ENCODE measurements at regions not wholly inside any gene's neighbourhood (a gene's known extent, or its start where the extent isn't known, plus 50 kb on each side); places are given as distances from the start of the nearest gene placed in this dataset.

DNA sequence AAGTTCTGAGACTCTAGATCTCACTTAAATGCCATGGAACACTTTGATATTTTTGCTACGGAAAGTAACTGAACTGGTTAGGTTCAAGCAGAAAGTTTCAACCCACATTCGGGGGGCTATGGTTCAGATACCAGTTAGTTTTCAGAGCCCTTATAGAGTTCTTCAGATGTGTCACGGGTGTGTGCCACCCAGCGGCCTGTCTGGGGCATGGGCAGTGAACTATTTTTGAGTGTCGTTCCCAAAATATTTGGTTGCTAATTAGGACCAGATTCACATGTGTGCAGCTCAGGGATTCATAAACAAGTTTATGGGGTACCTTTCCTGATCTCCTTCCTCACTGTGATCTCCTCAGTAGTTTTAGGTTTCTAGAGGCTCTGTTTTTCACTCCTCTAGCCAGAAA, 271.9 kb downstream of the C7orf25 start:
- TF ChIP-seq, protein P1, sequence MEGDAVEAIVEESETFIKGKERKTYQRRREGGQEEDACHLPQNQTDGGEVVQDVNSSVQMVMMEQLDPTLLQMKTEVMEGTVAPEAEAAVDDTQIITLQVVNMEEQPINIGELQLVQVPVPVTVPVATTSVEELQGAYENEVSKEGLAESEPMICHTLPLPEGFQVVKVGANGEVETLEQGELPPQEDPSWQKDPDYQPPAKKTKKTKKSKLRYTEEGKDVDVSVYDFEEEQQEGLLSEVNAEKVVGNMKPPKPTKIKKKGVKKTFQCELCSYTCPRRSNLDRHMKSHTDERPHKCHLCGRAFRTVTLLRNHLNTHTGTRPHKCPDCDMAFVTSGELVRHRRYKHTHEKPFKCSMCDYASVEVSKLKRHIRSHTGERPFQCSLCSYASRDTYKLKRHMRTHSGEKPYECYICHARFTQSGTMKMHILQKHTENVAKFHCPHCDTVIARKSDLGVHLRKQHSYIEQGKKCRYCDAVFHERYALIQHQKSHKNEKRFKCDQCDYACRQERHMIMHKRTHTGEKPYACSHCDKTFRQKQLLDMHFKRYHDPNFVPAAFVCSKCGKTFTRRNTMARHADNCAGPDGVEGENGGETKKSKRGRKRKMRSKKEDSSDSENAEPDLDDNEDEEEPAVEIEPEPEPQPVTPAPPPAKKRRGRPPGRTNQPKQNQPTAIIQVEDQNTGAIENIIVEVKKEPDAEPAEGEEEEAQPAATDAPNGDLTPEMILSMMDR (IDR thresholded peaks at IDR 0.05 in 4 of 5, conservative IDR thresholded peaks at IDR 0.05 in 1 of 5), result no peak
- TF ChIP-seq POLR2A (IDR thresholded peaks at IDR 0.05), result no peak

Data from gastrocnemius medialis (tissue), 4 donors.